Stomach smooth muscle (tissue), 2 donors: ENCODE measurements at regions not wholly inside any gene's neighbourhood (a gene's known extent, or its start where the extent isn't known, plus 50 kb on each side); places are given as distances from the start of the nearest gene placed in this dataset.
A peak's percentile ranks its signal among the peaks of the same experiment; 100 is the strongest.
"Not testable (repeated sequence)": the region's sequence is repeated elsewhere in the genome, so short reads cannot be mapped to it uniquely, and the experiment has no call there.

Experiments
- H3K27ac ChIP-seq: one replicate; pipeline ENCODE4 v1.7.0; 2013; ENCODE audit warnings: mild to moderate bottlenecking, low read length, inconsistent platforms
- H3K27me3 ChIP-seq, 2 donors: one replicate each; pipeline ENCODE4 v1.7.0; 2013; ENCODE audit warnings: low read length in 2 of 2; ENCODE audit not compliant: insufficient read depth in 2 of 2, control insufficient read depth in 1 of 2
- H3K36me3 ChIP-seq, 2 donors: one replicate each; pipeline ENCODE4 v1.7.0; 2013; ENCODE audit warnings: low read length in 2 of 2; ENCODE audit not compliant: control insufficient read depth in 2 of 2, insufficient read depth in 2 of 2
- H3K4me1 ChIP-seq: one replicate; pipeline ENCODE4 v1.7.0; 2013; ENCODE audit warnings: low read length; ENCODE audit not compliant: control insufficient read depth, insufficient read depth
- H3K4me3 ChIP-seq, 2 donors: one replicate each; pipeline ENCODE4 v1.7.0; 2013; ENCODE audit warnings: low read length in 2 of 2
- H3K9ac ChIP-seq, 2 donors: one replicate each; pipeline ENCODE4 v1.7.0; 2013; ENCODE audit warnings: low read length in 2 of 2, mild to moderate bottlenecking in 1 of 2
- H3K9me3 ChIP-seq, 2 donors: one replicate each; pipeline ENCODE4 v1.7.0; 2013; ENCODE audit warnings: low read length in 2 of 2; ENCODE audit not compliant: control insufficient read depth in 2 of 2
- donor health status: healthy.
- donor health status: Pancreatic carcinoma.

DNA sequence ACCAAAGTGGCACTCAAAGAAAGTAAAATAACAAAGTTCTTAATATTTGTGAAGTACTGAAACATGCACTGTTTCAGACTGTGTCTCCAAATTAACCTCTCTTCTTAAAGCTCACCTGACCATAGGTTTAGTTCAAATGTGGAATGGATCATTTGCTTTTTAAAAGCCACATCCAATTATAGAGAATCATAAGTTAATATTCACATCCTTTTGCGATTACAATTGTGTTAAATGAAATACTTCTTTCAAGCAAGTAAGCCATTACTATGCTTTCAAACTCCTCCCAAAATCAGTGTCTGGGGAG is 95.3 kb upstream of the PTPN13 start:
- no peak overlapping the region for H3K9ac ChIP-seq
- H3K9me3 ChIP-seq: no peaks in the 10 kb centered on the region
- H3K4me1 ChIP-seq: no peaks in the 10 kb centered on the region
- no peak overlapping the region for H3K4me3 ChIP-seq
- H3K36me3 ChIP-seq: no peaks in the 10 kb centered on the region
- H3K27ac ChIP-seq: no peak overlapping the region
- H3K27me3 ChIP-seq: no peaks in the 10 kb centered on the region

DNA sequence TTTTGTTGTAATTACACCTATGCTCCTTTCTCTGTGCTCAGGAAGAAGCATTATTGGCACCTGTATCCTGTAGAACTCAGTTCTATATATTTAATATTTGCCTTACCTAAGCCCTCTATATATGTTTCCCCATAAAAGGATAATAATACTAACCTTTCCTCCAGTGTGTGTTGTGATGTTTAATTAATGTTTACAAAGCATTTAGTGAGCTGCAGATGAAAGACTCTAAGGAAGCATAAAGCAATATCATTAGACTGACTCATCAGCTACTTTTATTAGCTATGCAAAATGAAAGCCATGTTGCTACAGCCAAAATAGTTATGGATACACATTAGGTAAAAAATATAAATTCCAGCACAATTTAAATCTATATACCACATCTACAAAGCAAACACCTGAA is 93.6 kb upstream of the PTPN13 start:
- H3K4me3 ChIP-seq: no peak overlapping the region
- H3K27me3 ChIP-seq: no peaks in the 10 kb centered on the region
- no peaks in the 10 kb centered on the region for H3K9me3 ChIP-seq
- no peak overlapping the region for H3K9ac ChIP-seq
- H3K27ac ChIP-seq: no peak overlapping the region
- H3K4me1 ChIP-seq: no peaks in the 10 kb centered on the region
- H3K36me3 ChIP-seq: no peaks in the 10 kb centered on the region

- Histone ChIP-seq H3K27me3 (no peaks in the 10 kb centered on the region), H3K27ac (no peak overlapping the region), H3K36me3 (no peaks in the 10 kb centered on the region), H3K4me3 (no peak overlapping the region), H3K4me1 (no peaks in the 10 kb centered on the region), H3K9ac (no peak overlapping the region), H3K9me3 (no peaks in the 10 kb centered on the region)
Observed at GRCh38 chr4:86502081-86502480, 92.0 kb upstream of the PTPN13 start.

DNA sequence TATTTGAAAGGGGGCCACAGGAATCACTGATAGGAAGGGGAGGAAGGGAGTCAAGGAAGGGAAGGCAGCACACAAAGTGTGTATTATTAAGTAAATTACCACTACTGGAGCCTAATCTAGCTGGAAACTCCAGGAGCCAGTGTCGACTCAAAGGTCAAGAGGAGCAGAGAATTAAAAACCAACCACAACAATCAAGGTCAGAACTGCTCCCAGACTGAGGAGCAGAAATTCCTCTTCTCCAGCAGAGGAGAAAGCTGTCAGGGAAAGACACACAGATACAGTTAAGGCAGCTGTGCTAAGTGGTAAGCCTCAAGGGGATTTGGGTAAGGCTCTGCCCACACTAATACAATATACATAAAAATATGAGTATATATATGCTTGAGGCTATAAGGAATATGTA is 87.5 kb upstream of the PTPN13 start:
- no peaks in the 10 kb centered on the region for H3K27me3 ChIP-seq

DNA sequence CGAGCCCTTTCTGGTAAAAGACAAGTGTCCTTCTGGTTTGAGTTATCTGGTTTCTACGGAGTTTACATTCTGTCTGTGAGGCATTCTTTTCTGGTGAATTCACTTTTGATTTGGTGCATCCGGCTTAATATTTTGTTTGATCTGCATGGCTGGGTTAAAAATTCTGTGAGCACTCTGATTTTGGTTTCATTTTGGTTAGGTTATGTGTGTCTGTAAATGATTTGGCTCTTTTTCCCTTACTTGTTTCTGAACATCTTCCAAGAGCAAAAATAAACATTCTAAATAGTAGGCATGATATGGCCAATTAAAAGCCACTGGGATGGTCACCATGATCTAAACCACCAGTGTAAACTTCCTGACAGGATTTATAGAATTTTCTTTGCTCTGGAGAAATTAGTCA is 85.7 kb upstream of the PTPN13 start:
- Histone ChIP-seq H3K9me3 (no peaks in the 10 kb centered on the region), H3K27me3 (no peaks in the 10 kb centered on the region), H3K4me1 (no peaks in the 10 kb centered on the region), H3K36me3 (no peaks in the 10 kb centered on the region), H3K4me3 (peak overlapping the region; percentile 7 to 40), H3K27ac (no peak overlapping the region), H3K9ac (no peak overlapping the region)

More for the DNA sequence above, 87.5 kb upstream of the PTPN13 start:
- Histone ChIP-seq H3K9ac (no peak overlapping the region), H3K36me3 (no peaks in the 10 kb centered on the region), H3K4me1 (no peaks in the 10 kb centered on the region), H3K4me3 (no peak overlapping the region), H3K9me3 (no peaks in the 10 kb centered on the region), H3K27ac (no peak overlapping the region)

DNA sequence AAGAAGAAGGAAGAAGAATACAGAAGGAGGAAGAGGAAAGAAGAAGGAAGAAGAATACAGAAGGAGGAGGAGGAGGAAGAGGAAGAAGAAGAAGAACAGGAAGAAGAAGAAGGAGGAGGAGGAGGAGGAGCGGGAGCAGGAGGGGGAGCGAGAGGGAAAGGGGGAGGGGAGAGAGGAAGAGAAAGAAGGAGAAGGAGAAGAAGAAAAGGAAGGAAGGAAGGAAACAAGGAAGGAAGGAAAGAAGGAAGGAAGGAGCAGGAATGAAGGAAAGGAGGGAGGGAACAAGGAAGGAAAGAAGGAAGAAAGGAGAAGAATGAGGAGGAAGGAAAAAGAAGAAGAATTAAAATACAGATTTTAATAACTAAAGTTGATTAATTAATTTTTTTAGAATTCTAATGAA is 82.5 kb upstream of the PTPN13 start:
- Histone ChIP-seq H3K4me3 (no peak overlapping the region), H3K9ac (no peak overlapping the region), H3K36me3 (no peaks in the 10 kb centered on the region), H3K4me1 (no peaks in the 10 kb centered on the region), H3K9me3 (no peaks in the 10 kb centered on the region), H3K27me3 (no peaks in the 10 kb centered on the region), H3K27ac (no peak overlapping the region)

GRCh38 chr4:86512631-86513030 is 81.5 kb upstream of the PTPN13 start:
- no peaks in the 10 kb centered on the region for H3K36me3 ChIP-seq
- no peaks in the 10 kb centered on the region for H3K27me3 ChIP-seq
- no peak overlapping the region for H3K27ac ChIP-seq
- no peak overlapping the region for H3K4me3 ChIP-seq
- H3K9me3 ChIP-seq: no peaks in the 10 kb centered on the region
- no peaks in the 10 kb centered on the region for H3K4me1 ChIP-seq
- no peak overlapping the region for H3K9ac ChIP-seq

DNA sequence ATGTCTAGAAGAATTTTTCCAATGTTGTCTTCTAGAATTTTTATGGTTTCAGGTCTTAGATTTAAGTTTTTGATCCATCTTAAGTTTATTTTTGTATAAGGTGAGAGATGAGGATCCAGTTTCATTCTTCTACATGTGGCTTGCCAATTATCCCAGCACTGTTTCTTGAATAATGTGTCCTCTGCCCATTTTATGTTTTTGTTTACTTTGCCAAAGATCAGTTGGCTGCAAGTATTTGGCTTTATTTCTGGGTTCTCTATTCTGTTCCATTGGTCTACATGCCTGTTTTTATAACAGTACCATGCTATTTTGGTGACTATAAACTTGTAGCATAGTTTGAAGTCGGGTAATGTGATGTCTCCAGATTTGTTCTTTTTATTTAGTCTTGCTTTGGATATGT is 78.2 kb upstream of the PTPN13 start:
- not testable (repeated sequence) for H3K36me3 ChIP-seq, H3K27ac ChIP-seq, H3K9ac ChIP-seq, H3K4me3 ChIP-seq, H3K4me1 ChIP-seq, H3K9me3 ChIP-seq, H3K27me3 ChIP-seq

GRCh38 chr4:86521373-86521969 is 72.6 kb upstream of the PTPN13 start:
- H3K27me3 ChIP-seq: no peaks in the 10 kb centered on the region
- no peaks in the 10 kb centered on the region for H3K36me3 ChIP-seq
- no peak overlapping the region for H3K9ac ChIP-seq
- no peak overlapping the region for H3K4me3 ChIP-seq
- H3K4me1 ChIP-seq: no peaks in the 10 kb centered on the region
- H3K27ac ChIP-seq: no peak overlapping the region
- peaks cover 2 to 10% of the 10 kb centered on the region in 2 donors for H3K9me3 ChIP-seq

- Histone ChIP-seq H3K9ac (no peak overlapping the region), H3K27ac (no peak overlapping the region), H3K4me3 (no peak overlapping the region), H3K9me3 (peaks cover 2 to 10% of the 10 kb centered on the region in 2 donors), H3K27me3 (no peaks in the 10 kb centered on the region), H3K36me3 (no peaks in the 10 kb centered on the region), H3K4me1 (no peaks in the 10 kb centered on the region)
Observed at GRCh38 chr4:86522349-86522748, 71.8 kb upstream of the PTPN13 start.

GRCh38 chr4:86523333-86523732 is 70.8 kb upstream of the PTPN13 start:
- Histone ChIP-seq H3K27ac (no peak overlapping the region), H3K36me3 (no peaks in the 10 kb centered on the region), H3K27me3 (no peaks in the 10 kb centered on the region), H3K4me3 (no peak overlapping the region), H3K9me3 (peaks cover 2 to 10% of the 10 kb centered on the region in 2 donors), H3K4me1 (no peaks in the 10 kb centered on the region), H3K9ac (no peak overlapping the region)
